Peyer's patch (tissue), 4 donors: ENCODE measurements at regions not wholly inside any gene's neighbourhood (a gene's known extent, or its start where the extent isn't known, plus 50 kb on each side); places are given as distances from the start of the nearest gene placed in this dataset.

Experiments used
- CTCF ChIP-seq, 6 experiments: fragments of 450-650 bp in 4 of 6; fragments of 200-600 bp in 2 of 6; sonication (generic) in 1 of 6; IDR thresholded peaks; one replicate each; pipeline ENCODE4 v1.5.1; 2017 to 2019; ENCODE audit warnings: antibody characterized with exemption in 6 of 6, mild to moderate bottlenecking in 3 of 6, moderate library complexity in 1 of 6
- POLR2A ChIP-seq, 2 donors: fragments of 450-650 bp; IDR thresholded peaks; one replicate each; pipeline ENCODE4 v1.5.1; 2017; ENCODE audit warnings: antibody characterized with exemption in 2 of 2, mild to moderate bottlenecking in 2 of 2, moderate library complexity in 2 of 2

- TF ChIP-seq CTCF (IDR thresholded peaks at IDR 0.05) (no peak), POLR2A (IDR thresholded peaks at IDR 0.05) (no peak)
Measured at GRCh38 chr2:118209727-118210126, 121.5 kb downstream of the INSIG2 start.
